ENCODE measurements at regions not wholly inside any gene's neighbourhood (a gene's known extent, or its start where the extent isn't known, plus 50 kb on each side); places are given as distances from the start of the nearest gene placed in this dataset.

GRCh38 chr5:89187268-89187667, 304.3 kb upstream of the MEF2C start:
- no peak for ATAC-seq
- TF ChIP-seq ZNF8 (CRISPR knock-in tag; IDR thresholded peaks at IDR 0.05) (no peak), PATZ1 (CRISPR knock-in tag; IDR thresholded peaks at IDR 0.05; ENCODE audit: borderline replicate concordance) (no peak), ESRRG (CRISPR knock-in tag; IDR thresholded peaks at IDR 0.05) (no peak), ZC3H10 (CRISPR knock-in tag; IDR thresholded peaks at IDR 0.05) (no peak), TOX (CRISPR knock-in tag; IDR thresholded peaks at IDR 0.05; ENCODE audit: borderline replicate concordance) (no peak), ZFP3 (CRISPR knock-in tag; IDR thresholded peaks at IDR 0.05) (no peak), ZFP30 (CRISPR knock-in tag; IDR thresholded peaks at IDR 0.05) (no peak), OSR1 (CRISPR knock-in tag; IDR thresholded peaks at IDR 0.05) (no peak)

- TF ChIP-seq POU6F1 (CRISPR knock-in tag; IDR thresholded peaks at IDR 0.05; ENCODE audit: borderline replicate concordance, low read depth) (no peak), TSHZ2 (CRISPR knock-in tag; IDR thresholded peaks at IDR 0.05) (no peak), ZNF565 (CRISPR knock-in tag; conservative IDR thresholded peaks at IDR 0.05; ENCODE audit: low read depth) (no peak), ARNTL (CRISPR knock-in tag; IDR thresholded peaks at IDR 0.05; ENCODE audit: borderline replicate concordance, low read depth) (no peak), PPARA (CRISPR knock-in tag; IDR thresholded peaks at IDR 0.05; ENCODE audit: borderline replicate concordance) (no peak), GLIS3 (CRISPR knock-in tag; IDR thresholded peaks at IDR 0.05) (no peak)
- no peak for ATAC-seq
Observed at GRCh38 chr5:89181546-89181945, 298.6 kb upstream of the MEF2C start.

- TF ChIP-seq ZFP30 (CRISPR knock-in tag; IDR thresholded peaks at IDR 0.05) (no peak), TSHZ2 (CRISPR knock-in tag; IDR thresholded peaks at IDR 0.05) (no peak), OSR1 (CRISPR knock-in tag; IDR thresholded peaks at IDR 0.05) (no peak), CSRNP3 (CRISPR knock-in tag; IDR thresholded peaks at IDR 0.05) (no peak), ZNF70 (CRISPR knock-in tag; IDR thresholded peaks at IDR 0.05) (no peak), RARB (CRISPR knock-in tag; IDR thresholded peaks at IDR 0.05) (no peak), ISL1 (CRISPR knock-in tag; IDR thresholded peaks at IDR 0.05) (no peak), ZC3H10 (CRISPR knock-in tag; IDR thresholded peaks at IDR 0.05) (no peak), GLIS3 (CRISPR knock-in tag; IDR thresholded peaks at IDR 0.05) (no peak), ZNF8 (CRISPR knock-in tag; IDR thresholded peaks at IDR 0.05) (no peak), CREB5 (CRISPR knock-in tag; IDR thresholded peaks at IDR 0.05; ENCODE audit: low read depth) (no peak), POU6F1 (CRISPR knock-in tag; IDR thresholded peaks at IDR 0.05; ENCODE audit: borderline replicate concordance, low read depth) (no peak), CSDC2 (CRISPR knock-in tag; IDR thresholded peaks at IDR 0.05) (no peak), PPARA (CRISPR knock-in tag; IDR thresholded peaks at IDR 0.05; ENCODE audit: borderline replicate concordance) (no peak), SNAI2 (CRISPR knock-in tag; IDR thresholded peaks at IDR 0.05) (no peak), ZFP3 (CRISPR knock-in tag; IDR thresholded peaks at IDR 0.05) (no peak), ZNF565 (CRISPR knock-in tag; conservative IDR thresholded peaks at IDR 0.05; ENCODE audit: low read depth) (no peak), TOX (CRISPR knock-in tag; IDR thresholded peaks at IDR 0.05; ENCODE audit: borderline replicate concordance) (no peak)
- no peak for ATAC-seq
Observed at GRCh38 chr5:89179731-89180130, 296.7 kb upstream of the MEF2C start.
